Glutamatergic neuron (in vitro differentiated cells): ENCODE measurements at regions not wholly inside any gene's neighbourhood (a gene's known extent, or its start where the extent isn't known, plus 50 kb on each side); places are given as distances from the start of the nearest gene placed in this dataset.

Experiments used
- DNase-seq: peaks from one replicate; pipeline ENCODE4 v3.0.0; 2022
- H3K27ac Mint-ChIP-seq: one replicate; pipeline ENCODE4 v1.8.0; 2020; ENCODE audit warnings: mild to moderate bottlenecking, mixed read lengths, inconsistent platforms; ENCODE audit not compliant: unreplicated experiment
- H3K27me3 Mint-ChIP-seq: one replicate; pipeline ENCODE4 v1.8.0; 2020; ENCODE audit warnings: mild to moderate bottlenecking, moderate library complexity, mixed read lengths, inconsistent platforms; ENCODE audit not compliant: unreplicated experiment
- H3K36me3 Mint-ChIP-seq: one replicate; pipeline ENCODE4 v1.8.0; 2020; ENCODE audit warnings: mild to moderate bottlenecking, mixed read lengths, inconsistent platforms; ENCODE audit not compliant: unreplicated experiment
- H3K4me1 Mint-ChIP-seq: one replicate; pipeline ENCODE4 v1.8.0; 2020; ENCODE audit warnings: mild to moderate bottlenecking, low read depth, mixed read lengths, inconsistent platforms; ENCODE audit not compliant: unreplicated experiment
- H3K4me3 Mint-ChIP-seq: one replicate; pipeline ENCODE4 v1.8.0; 2020; ENCODE audit warnings: mild to moderate bottlenecking, mixed read lengths, inconsistent platforms; ENCODE audit not compliant: unreplicated experiment
- H3K9me3 Mint-ChIP-seq: one replicate; pipeline ENCODE4 v1.8.0; 2020; ENCODE audit warnings: mild to moderate bottlenecking, moderate library complexity, mixed read lengths, inconsistent platforms; ENCODE audit not compliant: unreplicated experiment
- TF ChIP-seq, protein P1 (sequence below): fragments of 200-600 bp; sonication (generic); IDR thresholded peaks from one replicate; pipeline ENCODE4 v1.5.0; 2021; ENCODE audit not compliant: partially characterized antibody, unreplicated experiment

DNA sequence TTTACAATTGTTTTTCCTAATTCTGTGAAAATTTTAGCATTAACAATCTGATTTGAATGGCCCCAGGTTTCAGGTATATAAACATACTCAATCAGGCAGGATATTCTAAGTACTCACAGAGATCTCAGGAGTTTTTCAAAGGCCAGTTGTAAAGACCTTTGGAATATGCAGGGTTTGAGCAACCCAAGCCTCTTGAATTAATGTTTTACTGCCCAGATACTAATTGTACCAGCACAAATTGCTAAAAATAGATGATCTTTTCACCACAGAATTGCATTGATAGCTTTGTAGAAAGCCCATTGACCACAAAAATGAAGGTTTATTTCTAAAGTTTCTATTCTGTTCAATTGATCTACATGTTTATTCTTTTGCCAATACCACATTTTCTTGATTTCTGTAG, 186.5 kb downstream of the OSTF1 start:
- TF ChIP-seq, protein P1, sequence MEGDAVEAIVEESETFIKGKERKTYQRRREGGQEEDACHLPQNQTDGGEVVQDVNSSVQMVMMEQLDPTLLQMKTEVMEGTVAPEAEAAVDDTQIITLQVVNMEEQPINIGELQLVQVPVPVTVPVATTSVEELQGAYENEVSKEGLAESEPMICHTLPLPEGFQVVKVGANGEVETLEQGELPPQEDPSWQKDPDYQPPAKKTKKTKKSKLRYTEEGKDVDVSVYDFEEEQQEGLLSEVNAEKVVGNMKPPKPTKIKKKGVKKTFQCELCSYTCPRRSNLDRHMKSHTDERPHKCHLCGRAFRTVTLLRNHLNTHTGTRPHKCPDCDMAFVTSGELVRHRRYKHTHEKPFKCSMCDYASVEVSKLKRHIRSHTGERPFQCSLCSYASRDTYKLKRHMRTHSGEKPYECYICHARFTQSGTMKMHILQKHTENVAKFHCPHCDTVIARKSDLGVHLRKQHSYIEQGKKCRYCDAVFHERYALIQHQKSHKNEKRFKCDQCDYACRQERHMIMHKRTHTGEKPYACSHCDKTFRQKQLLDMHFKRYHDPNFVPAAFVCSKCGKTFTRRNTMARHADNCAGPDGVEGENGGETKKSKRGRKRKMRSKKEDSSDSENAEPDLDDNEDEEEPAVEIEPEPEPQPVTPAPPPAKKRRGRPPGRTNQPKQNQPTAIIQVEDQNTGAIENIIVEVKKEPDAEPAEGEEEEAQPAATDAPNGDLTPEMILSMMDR, result no peak
- Mint-ChIP-seq H3K4me1 (no peaks in the 10 kb centered on the region), H3K27me3 (no peaks in the 10 kb centered on the region), H3K27ac (no peak overlapping the region), H3K9me3 (no peaks in the 10 kb centered on the region), H3K36me3 (peaks cover 7% of the 10 kb centered on the region), H3K4me3 (no peak overlapping the region)
- DNase-seq, result no peak

DNA sequence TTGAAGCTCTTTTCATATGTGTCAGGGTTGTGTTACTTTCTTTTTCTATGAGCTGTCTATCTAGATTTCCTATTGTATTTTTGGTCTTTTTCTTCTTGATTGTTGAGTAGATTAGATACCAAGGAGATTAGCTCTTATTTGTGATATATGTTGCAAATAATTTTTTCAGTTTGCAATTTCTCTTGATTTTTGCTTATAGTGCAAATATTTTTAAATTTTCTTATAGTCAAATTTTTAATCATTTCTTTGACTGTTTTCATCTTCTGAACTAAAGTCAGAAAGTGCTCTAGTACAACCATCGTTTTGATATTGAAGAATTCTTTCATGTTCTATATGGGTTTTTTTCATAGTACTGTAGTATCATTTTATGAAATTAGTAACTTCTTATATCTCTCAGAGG, 193.7 kb downstream of the OSTF1 start:
- no peak overlapping the region for H3K27ac Mint-ChIP-seq
- H3K36me3 Mint-ChIP-seq, result no peaks in the 10 kb centered on the region
- no peak for DNase-seq
- H3K4me3 Mint-ChIP-seq, result no peak overlapping the region
- no peaks in the 10 kb centered on the region for H3K4me1 Mint-ChIP-seq
- no peaks in the 10 kb centered on the region for H3K27me3 Mint-ChIP-seq
- H3K9me3 Mint-ChIP-seq, result no peaks in the 10 kb centered on the region
- TF ChIP-seq, protein P1, result no peak

DNA sequence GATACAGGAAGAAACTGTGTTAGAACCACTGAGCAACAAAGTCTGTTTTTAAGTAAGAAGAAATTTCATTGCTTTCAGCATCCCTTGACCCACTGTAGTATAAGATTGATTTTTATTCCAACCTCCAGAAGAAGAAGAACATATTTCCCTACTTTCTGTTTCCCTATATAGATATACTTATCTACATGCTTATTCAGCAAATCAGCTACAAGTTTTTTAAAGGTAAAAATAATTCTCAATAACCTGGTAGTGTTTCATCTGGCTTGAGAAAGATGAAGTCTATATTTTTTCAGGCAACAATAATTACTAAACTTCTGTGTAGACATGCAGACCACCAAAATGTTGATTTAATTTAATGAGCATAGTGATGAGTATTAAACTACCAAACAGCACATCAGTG, 201.0 kb downstream of the OSTF1 start:
- Mint-ChIP-seq H3K36me3 (no peaks in the 10 kb centered on the region), H3K27ac (no peak overlapping the region), H3K4me3 (no peak overlapping the region), H3K27me3 (no peaks in the 10 kb centered on the region), H3K4me1 (no peaks in the 10 kb centered on the region), H3K9me3 (no peaks in the 10 kb centered on the region)
- DNase-seq, result no peak
- TF ChIP-seq, protein P1, result no peak

DNA sequence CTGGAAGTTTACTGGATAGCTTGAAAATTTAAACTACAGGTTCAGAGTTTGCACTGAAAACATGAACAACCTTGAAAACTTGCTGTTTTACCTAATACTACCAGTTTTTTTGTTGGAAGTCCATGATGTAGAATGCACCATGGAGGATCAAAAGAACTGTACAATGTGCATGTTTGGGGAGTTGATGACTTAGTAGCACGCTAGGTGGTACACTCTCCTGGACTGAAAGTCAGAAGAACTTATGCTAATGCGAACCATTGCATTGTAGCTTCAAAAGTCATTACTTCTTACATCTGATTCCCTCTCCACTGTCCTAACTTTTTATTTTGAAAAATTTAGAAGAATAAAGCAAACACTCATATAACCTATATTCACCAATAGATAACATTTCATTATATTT, 211.0 kb downstream of the OSTF1 start:
- Mint-ChIP-seq H3K9me3 (no peaks in the 10 kb centered on the region), H3K4me3 (no peak overlapping the region), H3K27me3 (no peaks in the 10 kb centered on the region), H3K36me3 (no peaks in the 10 kb centered on the region), H3K27ac (no peak overlapping the region), H3K4me1 (no peaks in the 10 kb centered on the region)
- TF ChIP-seq, protein P1, result no peak
- DNase-seq, result no peak

DNA sequence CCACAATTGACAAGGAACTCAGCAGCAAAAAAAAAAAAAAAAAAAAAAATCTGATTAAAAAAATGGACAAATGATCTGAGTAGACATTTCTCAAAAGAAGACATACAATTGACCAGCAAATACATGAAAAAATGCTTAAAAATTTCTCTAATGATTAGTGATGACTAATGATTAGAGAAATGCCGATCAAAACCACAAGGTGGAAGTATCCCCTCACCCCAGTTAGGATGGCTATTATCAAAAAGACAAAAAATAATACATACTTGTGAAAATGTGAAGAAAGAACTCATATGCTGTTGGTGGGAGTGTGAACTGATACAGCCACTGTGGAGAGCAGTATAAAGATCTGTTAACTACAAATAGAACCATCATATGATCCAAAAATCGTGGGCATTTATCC, 245.3 kb downstream of the OSTF1 start:
- no peak overlapping the region for H3K27ac Mint-ChIP-seq

More for the DNA sequence above, 245.3 kb downstream of the OSTF1 start:
- no peak for DNase-seq
- no peaks in the 10 kb centered on the region for H3K36me3 Mint-ChIP-seq
- no peaks in the 10 kb centered on the region for H3K27me3 Mint-ChIP-seq
- no peak overlapping the region for H3K4me3 Mint-ChIP-seq
- TF ChIP-seq, protein P1, result no peak
- no peaks in the 10 kb centered on the region for H3K4me1 Mint-ChIP-seq
- H3K9me3 Mint-ChIP-seq, result peaks cover 2% of the 10 kb centered on the region
